ENCODE measurements at regions not wholly inside any gene's neighbourhood (a gene's known extent, or its start where the extent isn't known, plus 50 kb on each side); places are given as distances from the start of the nearest gene placed in this dataset.

- no peak overlapping the region for H3K4me3 ChIP-seq (replicated peaks; ENCODE audit: insufficient read depth, low read length)
- TF ChIP-seq, protein P1, sequence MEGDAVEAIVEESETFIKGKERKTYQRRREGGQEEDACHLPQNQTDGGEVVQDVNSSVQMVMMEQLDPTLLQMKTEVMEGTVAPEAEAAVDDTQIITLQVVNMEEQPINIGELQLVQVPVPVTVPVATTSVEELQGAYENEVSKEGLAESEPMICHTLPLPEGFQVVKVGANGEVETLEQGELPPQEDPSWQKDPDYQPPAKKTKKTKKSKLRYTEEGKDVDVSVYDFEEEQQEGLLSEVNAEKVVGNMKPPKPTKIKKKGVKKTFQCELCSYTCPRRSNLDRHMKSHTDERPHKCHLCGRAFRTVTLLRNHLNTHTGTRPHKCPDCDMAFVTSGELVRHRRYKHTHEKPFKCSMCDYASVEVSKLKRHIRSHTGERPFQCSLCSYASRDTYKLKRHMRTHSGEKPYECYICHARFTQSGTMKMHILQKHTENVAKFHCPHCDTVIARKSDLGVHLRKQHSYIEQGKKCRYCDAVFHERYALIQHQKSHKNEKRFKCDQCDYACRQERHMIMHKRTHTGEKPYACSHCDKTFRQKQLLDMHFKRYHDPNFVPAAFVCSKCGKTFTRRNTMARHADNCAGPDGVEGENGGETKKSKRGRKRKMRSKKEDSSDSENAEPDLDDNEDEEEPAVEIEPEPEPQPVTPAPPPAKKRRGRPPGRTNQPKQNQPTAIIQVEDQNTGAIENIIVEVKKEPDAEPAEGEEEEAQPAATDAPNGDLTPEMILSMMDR (IDR thresholded peaks at IDR 0.05; ENCODE audit: insufficient read depth, low read length) = no peak
- TF ChIP-seq POLR2AphosphoS5 (IDR thresholded peaks at IDR 0.05; ENCODE audit: low read depth) (no peak), REST (IDR thresholded peaks at IDR 0.05; ENCODE audit: insufficient replicate concordance, low read depth) (no peak), GABPA (IDR thresholded peaks at IDR 0.05; ENCODE audit: low read depth) (no peak), SPI1 (IDR thresholded peaks at IDR 0.05; ENCODE audit: borderline replicate concordance, low read depth) (no peak)
- no peak for DNase-seq (ENCODE audit: low read depth in 1 of 2, low spot score in 1 of 2)
- no peak overlapping the region for H3K27ac ChIP-seq (replicated peaks)
- H3K27me3 ChIP-seq (ENCODE audit: insufficient read depth, poor library complexity, severe bottlenecking) = no peaks in the 10 kb centered on the region
Measured at GRCh38 chr13:85725433-85725832, 73.8 kb downstream of the SLITRK6 start.

GRCh38 chr13:85724546-85725432 lies 74.4 kb downstream of the SLITRK6 start:
- Histone ChIP-seq H3K4me3 (replicated peaks; ENCODE audit: insufficient read depth, low read length) (no peak overlapping the region), H3K27me3 (ENCODE audit: insufficient read depth, poor library complexity, severe bottlenecking) (no peaks in the 10 kb centered on the region), H3K27ac (replicated peaks) (no peak overlapping the region)
- no peak for DNase-seq (ENCODE audit: low read depth in 1 of 2, low spot score in 1 of 2)
- TF ChIP-seq GABPA (IDR thresholded peaks at IDR 0.05; ENCODE audit: low read depth) (no peak), SPI1 (IDR thresholded peaks at IDR 0.05; ENCODE audit: borderline replicate concordance, low read depth) (no peak), POLR2AphosphoS5 (IDR thresholded peaks at IDR 0.05; ENCODE audit: low read depth) (no peak), REST (IDR thresholded peaks at IDR 0.05; ENCODE audit: insufficient replicate concordance, low read depth) (no peak)
- TF ChIP-seq, protein P1 (IDR thresholded peaks at IDR 0.05; ENCODE audit: insufficient read depth, low read length) = no peak

- TF ChIP-seq POLR2AphosphoS5 (IDR thresholded peaks at IDR 0.05; ENCODE audit: low read depth) (no peak), GABPA (IDR thresholded peaks at IDR 0.05; ENCODE audit: low read depth) (no peak), REST (IDR thresholded peaks at IDR 0.05; ENCODE audit: insufficient replicate concordance, low read depth) (no peak), SPI1 (IDR thresholded peaks at IDR 0.05; ENCODE audit: borderline replicate concordance, low read depth) (no peak)
- TF ChIP-seq, protein P1 (IDR thresholded peaks at IDR 0.05; ENCODE audit: insufficient read depth, low read length) = no peak
- DNase-seq (ENCODE audit: low read depth in 1 of 2, low spot score in 1 of 2) = no peak
- Histone ChIP-seq H3K27ac (replicated peaks) (no peak overlapping the region), H3K4me3 (replicated peaks; ENCODE audit: insufficient read depth, low read length) (no peak overlapping the region), H3K27me3 (ENCODE audit: insufficient read depth, poor library complexity, severe bottlenecking) (no peaks in the 10 kb centered on the region)
Measured at GRCh38 chr13:85719749-85720148, 79.5 kb downstream of the SLITRK6 start.
